Kidney epithelial cell (primary cell): ENCODE measurements at regions not wholly inside any gene's neighbourhood (a gene's known extent, or its start where the extent isn't known, plus 50 kb on each side); places are given as distances from the start of the nearest gene placed in this dataset.

ENCODE experiments used
- DNase-seq: peaks from one replicate; pipeline ENCODE4 v3.0.0-alpha.2; 2010; ENCODE audit warnings: low read depth
- H3K27me3 ChIP-seq: 2 replicates; pipeline ENCODE4 v1.6.0; 2011; ENCODE audit warnings: low read length; ENCODE audit not compliant: control insufficient read depth, insufficient read depth
- H3K36me3 ChIP-seq: 2 replicates; pipeline ENCODE4 v1.5.1; 2011; ENCODE audit warnings: low read length; ENCODE audit not compliant: control insufficient read depth, insufficient read depth
- H3K4me3 ChIP-seq: 2 replicates; pipeline ENCODE4 v1.5.1; 2011; ENCODE audit warnings: low read depth, mild to moderate bottlenecking, control low read depth, low read length
- CTCF ChIP-seq: IDR thresholded peaks from 2 replicates; pipeline ENCODE4 v1.5.1; 2011; ENCODE audit warnings: mild to moderate bottlenecking, moderate library complexity, low read length, control low read depth, inconsistent platforms; ENCODE audit not compliant: insufficient read depth, poor library complexity, severe bottlenecking

GRCh38 chr2:144925886-144926285 is 406.0 kb upstream of the ZEB2 start:
- H3K27me3 ChIP-seq = no peaks in the 10 kb centered on the region
- H3K4me3 ChIP-seq = no peak overlapping the region
- no peak for TF ChIP-seq CTCF
- no peaks in the 10 kb centered on the region for H3K36me3 ChIP-seq
- DNase-seq = no peak

- Histone ChIP-seq H3K36me3 (no peaks in the 10 kb centered on the region), H3K4me3 (no peak overlapping the region), H3K27me3 (no peaks in the 10 kb centered on the region)
- TF ChIP-seq CTCF = no peak
- DNase-seq = no peak
Observed at GRCh38 chr2:144924827-144925226, 404.9 kb upstream of the ZEB2 start.

- no peak for TF ChIP-seq CTCF
Observed at GRCh38 chr2:144922519-144922918, 402.6 kb upstream of the ZEB2 start.

GRCh38 chr2:144920755-144921530 is 401.0 kb upstream of the ZEB2 start:
- Histone ChIP-seq H3K27me3 (no peaks in the 10 kb centered on the region), H3K36me3 (no peaks in the 10 kb centered on the region), H3K4me3 (no peak overlapping the region)
- no peak for TF ChIP-seq CTCF
- no peak for DNase-seq

More at GRCh38 chr2:144922519-144922918, 402.6 kb upstream of the ZEB2 start:
- Histone ChIP-seq H3K36me3 (no peaks in the 10 kb centered on the region), H3K4me3 (no peak overlapping the region), H3K27me3 (no peaks in the 10 kb centered on the region)
- no peak for DNase-seq

GRCh38 chr2:144914622-144915318 is 394.9 kb upstream of the ZEB2 start:
- Histone ChIP-seq H3K4me3 (no peak overlapping the region), H3K36me3 (no peaks in the 10 kb centered on the region), H3K27me3 (no peaks in the 10 kb centered on the region)
- no peak for DNase-seq
- no peak for TF ChIP-seq CTCF
